Testis (tissue), 2 donors: ENCODE measurements at regions not wholly inside any gene's neighbourhood (a gene's known extent, or its start where the extent isn't known, plus 50 kb on each side); places are given as distances from the start of the nearest gene placed in this dataset.

ENCODE experiments used
- CTCF ChIP-seq, 3 experiments: fragments of 450-650 bp in 2 of 3; fragments of 200-600 bp in 1 of 3; sonication (generic) in 1 of 3; IDR thresholded peaks; one replicate each; pipeline ENCODE4 v1.5.1; 2016 to 2019; ENCODE audit warnings: antibody characterized with exemption in 3 of 3, mild to moderate bottlenecking in 2 of 3, moderate library complexity in 1 of 3
- POLR2A ChIP-seq: fragments of 450-650 bp; IDR thresholded peaks from one replicate; pipeline ENCODE4 v1.6.1; 2017; ENCODE audit warnings: antibody characterized with exemption, mild to moderate bottlenecking, moderate library complexity

- TF ChIP-seq CTCF (IDR thresholded peaks at IDR 0.05) (no peak), POLR2A (no peak)
Measured at GRCh38 chr3:55343486-55344357, 143.4 kb downstream of the WNT5A start.
